Endothelial cell of umbilical vein (primary cell): ENCODE measurements at regions not wholly inside any gene's neighbourhood (a gene's known extent, or its start where the extent isn't known, plus 50 kb on each side); places are given as distances from the start of the nearest gene placed in this dataset.

Experiments used
- BruUV-seq: library from RNA; stranded (reverse); fragments of 400-500 nt; replicated peaks from 2 replicates; lab custom pipeline; 2021; lab: Mats Ljungman, UMichigan
- CTCF ChIA-PET: fragments of 300-600, 350-600 bp; sonication (Branson Sonifier 250); formaldehyde crosslinking; loops from one replicate; lab custom pipeline; 2021; ENCODE audit warnings: antibody characterized with exemption, inconsistent platforms; lab: Charles Lee
- POLR2A ChIA-PET: fragments of 300-600, 350-600 bp; sonication (Branson Sonifier 250); formaldehyde crosslinking; loops from one replicate; lab custom pipeline; 2021; ENCODE audit warnings: antibody characterized with exemption, inconsistent platforms; lab: Charles Lee
- DNase-seq: peaks from one replicate; pipeline ENCODE4 v3.0.0-alpha.2; 2011; ENCODE audit warnings: low read depth, low spot score
- FAIRE-seq: peaks from 2 replicates; lab custom pipeline; 2011; peaks lifted over from hg19 to GRCh38; lab: Jason Lieb, UNC
- H2AFZ ChIP-seq: 2 replicates; pipeline ENCODE4 v1.6.0; 2012; ENCODE audit warnings: low read depth, low read length, control low read depth, inconsistent platforms
- H3K27ac ChIP-seq: 2 replicates; pipeline ENCODE4 v1.5.1; 2011; ENCODE audit warnings: low read depth, mild to moderate bottlenecking, control low read depth, low read length, moderate library complexity; ENCODE audit not compliant: insufficient read depth
- H3K27me3 ChIP-seq, 2 experiments: 2 replicates each; pipeline versions ENCODE4 v1.6.0 to v1.6.1; 2011; ENCODE audit warnings: low read length in 2 of 2, mixed read lengths in 1 of 2; ENCODE audit not compliant: control insufficient read depth in 2 of 2, insufficient read depth in 2 of 2
- H3K36me3 ChIP-seq, 2 experiments: 2 replicates in 1 of 2; 3 replicates in 1 of 2; pipeline ENCODE4 v1.5.1; 2011; ENCODE audit warnings: low read length in 2 of 2, mild to moderate bottlenecking in 1 of 2, moderate library complexity in 1 of 2; ENCODE audit not compliant: control insufficient read depth in 2 of 2, insufficient read depth in 2 of 2; ENCODE audit errors: extremely low read depth in 1 of 2
- H3K4me1 ChIP-seq: 3 replicates; pipeline ENCODE4 v1.5.1; 2011; ENCODE audit warnings: mild to moderate bottlenecking, low read length; ENCODE audit not compliant: control insufficient read depth, insufficient read depth; ENCODE audit errors: extremely low read depth
- H3K4me2 ChIP-seq: 2 replicates; pipeline ENCODE4 v1.6.1; 2011; ENCODE audit warnings: low read length, control low read depth, mixed read lengths; ENCODE audit not compliant: insufficient read depth
- H3K4me3 ChIP-seq, 3 experiments: fragments of 200-600 bp in 1 of 3; sonication (generic), shearing (Covaris generic) in 1 of 3; replicated peaks in 1 of 3; 2 replicates each; pipeline ENCODE4 v1.5.1; 2011 to 2016; ENCODE audit warnings: control low read depth in 3 of 3, low read length in 3 of 3, mild to moderate bottlenecking in 2 of 3, inconsistent platforms in 1 of 3, low read depth in 1 of 3, moderate library complexity in 1 of 3; ENCODE audit not compliant: insufficient read depth in 1 of 3
- H3K79me2 ChIP-seq: 2 replicates; pipeline ENCODE4 v1.6.0; 2012; ENCODE audit warnings: low read length, inconsistent platforms; ENCODE audit not compliant: control insufficient read depth, insufficient read depth
- H3K9ac ChIP-seq: replicated peaks from 2 replicates; pipeline ENCODE3; 2011; ENCODE audit warnings: low read length, control low read depth; ENCODE audit not compliant: insufficient read depth; ENCODE audit errors: extremely low read depth
- H3K9me1 ChIP-seq: replicated peaks from 3 replicates; pipeline ENCODE4 v1.6.0; 2011; ENCODE audit warnings: mild to moderate bottlenecking, low read length; ENCODE audit not compliant: control insufficient read depth, insufficient read depth; ENCODE audit errors: extremely low read depth
- H3K9me3 ChIP-seq: replicated peaks from 2 replicates; pipeline ENCODE4 v1.5.1; 2012; ENCODE audit warnings: low read length, inconsistent platforms; ENCODE audit not compliant: control insufficient read depth, insufficient read depth
- H4K20me1 ChIP-seq: replicated peaks from 2 replicates; pipeline ENCODE3; 2011; ENCODE audit warnings: mild to moderate bottlenecking, low read length; ENCODE audit not compliant: control insufficient read depth, insufficient read depth; ENCODE audit errors: extremely low read depth
- CTCF ChIP-seq, 2 donors: IDR thresholded peaks; 1 replicate in 1 of 2; 2 replicates in 1 of 2; pipeline ENCODE4 v1.5.1; 2011; ENCODE audit warnings: low read length in 2 of 2, mild to moderate bottlenecking in 2 of 2, moderate library complexity in 2 of 2, control low read depth in 1 of 2, inconsistent platforms in 1 of 2, low read depth in 1 of 2; ENCODE audit not compliant: insufficient read depth in 1 of 2; ENCODE audit errors: extremely low read depth in 1 of 2
- EZH2 ChIP-seq: IDR thresholded peaks from 2 replicates; pipeline ENCODE4 v1.6.1; 2012; ENCODE audit warnings: borderline replicate concordance, low read depth, mild to moderate bottlenecking, moderate library complexity, low read length, inconsistent platforms; ENCODE audit not compliant: severe bottlenecking
- FOS ChIP-seq: IDR thresholded peaks from 2 replicates; pipeline ENCODE4 v1.6.1; 2011; ENCODE audit warnings: mild to moderate bottlenecking, low read length, moderate library complexity, borderline replicate concordance; ENCODE audit not compliant: insufficient read depth
- GATA2 ChIP-seq: IDR thresholded peaks from 2 replicates; pipeline ENCODE4 v1.7.0; 2011; ENCODE audit warnings: low read depth, mild to moderate bottlenecking, moderate library complexity, mixed read lengths, low read length; ENCODE audit not compliant: insufficient read length, insufficient read depth
- JUN ChIP-seq: IDR thresholded peaks from 2 replicates; pipeline ENCODE4 v1.6.1; 2011; ENCODE audit warnings: borderline replicate concordance, low read depth; ENCODE audit not compliant: insufficient read length, insufficient read depth
- MAX ChIP-seq: IDR thresholded peaks from 2 replicates; pipeline ENCODE4 v1.6.1; 2011; ENCODE audit not compliant: insufficient read depth, insufficient read length
- MYC ChIP-seq: IDR thresholded peaks from one replicate; pipeline ENCODE4 v1.6.1; 2011; ENCODE audit warnings: mild to moderate bottlenecking, low read depth, low read length
- POLR2A ChIP-seq: IDR thresholded peaks from 2 replicates; pipeline ENCODE4 v1.6.1; 2012; ENCODE audit warnings: low read depth, mild to moderate bottlenecking, control low read depth, low read length
- POLR2AphosphoS5 ChIP-seq: IDR thresholded peaks from 2 replicates; pipeline ENCODE4 v1.6.1; 2012; ENCODE audit warnings: low read depth, mild to moderate bottlenecking, control low read depth, low read length, moderate library complexity; ENCODE audit not compliant: insufficient read depth
- dilution Hi-C: fragments of 300-500 bp; cut with MboI; formaldehyde crosslinking; loops from one replicate; pipeline ENCODE4 v1.15.0; 2019; ENCODE audit warnings: low sequenced_read_pairs; ENCODE audit not compliant: extremely low pct_ligation_motif_present
- intact Hi-C: fragments of 100-400 bp; cut with micrococcal nuclease; formaldehyde crosslinking; loops from one replicate; pipeline ENCODE4 v1.10.0; 2022

- DNase-seq (no peak), FAIRE-seq (no peak)
- Histone ChIP-seq H3K79me2 (no peaks in the 10 kb centered on the region), H3K9me3 (no peaks in the 10 kb centered on the region), H4K20me1 (no peaks in the 10 kb centered on the region), H3K4me1 (no peaks in the 10 kb centered on the region), H2AFZ (no peak overlapping the region), H3K27ac (no peak overlapping the region), H3K9me1 (no peaks in the 10 kb centered on the region), H3K27me3 (no peaks in the 10 kb centered on the region), H3K9ac (no peak overlapping the region), H3K36me3 (no peaks in the 10 kb centered on the region), H3K4me2 (no peak overlapping the region), H3K4me3 (no peak overlapping the region)
- POLR2A ChIA-PET, result no interaction called here
- TF ChIP-seq POLR2AphosphoS5, result no peak
- dilution Hi-C loops, result no loop called here
- no TSS peak for BruUV-seq
- CTCF ChIA-PET, result no interaction called here
- intact Hi-C loops, result no loop called here
Measured at GRCh38 chr9:90433398-90433941, 209.2 kb downstream of the DIRAS2 start.

GRCh38 chr9:90441814-90442213, 200.8 kb downstream of the DIRAS2 start:
- H3K9me1 ChIP-seq, result no peaks in the 10 kb centered on the region
- H4K20me1 ChIP-seq, result no peaks in the 10 kb centered on the region
- H3K9ac ChIP-seq, result no peak overlapping the region
- H3K4me2 ChIP-seq, result no peak overlapping the region
- H3K79me2 ChIP-seq, result no peaks in the 10 kb centered on the region
- no TSS peak for BruUV-seq
- no peak overlapping the region for H2AFZ ChIP-seq
- no peaks in the 10 kb centered on the region for H3K4me1 ChIP-seq
- FAIRE-seq, result no peak
- H3K36me3 ChIP-seq, result no peaks in the 10 kb centered on the region
- no peak for TF ChIP-seq GATA2
- no peak for TF ChIP-seq CTCF (IDR thresholded peaks at IDR 0.05; ENCODE audit: extremely low read depth in 1 of 2, insufficient read depth in 1 of 2, low read depth in 1 of 2, low read length in 2 of 2)
- no peak for TF ChIP-seq FOS
- TF ChIP-seq POLR2A, result no peak
- TF ChIP-seq JUN, result no peak
- TF ChIP-seq EZH2, result no peak
- TF ChIP-seq MYC, result no peak
- TF ChIP-seq POLR2AphosphoS5, result no peak
- TF ChIP-seq MAX, result no peak
- H3K4me3 ChIP-seq, result no peak overlapping the region
- intact Hi-C loops (no loop called here), dilution Hi-C loops (no loop called here)
- no peaks in the 10 kb centered on the region for H3K27me3 ChIP-seq
- ChIA-PET POLR2A (no interaction called here), CTCF (no interaction called here)
- no peak overlapping the region for H3K27ac ChIP-seq
- no peak for DNase-seq
- peaks cover 3% of the 10 kb centered on the region for H3K9me3 ChIP-seq
